Lower leg skin (tissue), 3 donors: ENCODE measurements at regions not wholly inside any gene's neighbourhood (a gene's known extent, or its start where the extent isn't known, plus 50 kb on each side); places are given as distances from the start of the nearest gene placed in this dataset.

Experiments used
- POLR2A ChIP-seq, 2 donors: fragments of 450-650 bp; IDR thresholded peaks; one replicate each; pipeline ENCODE4 v1.6.1; 2016 to 2017; ENCODE audit warnings: antibody characterized with exemption in 2 of 2, mild to moderate bottlenecking in 1 of 2, moderate library complexity in 1 of 2
- TF ChIP-seq, protein P1 (sequence below), 3 donors: fragments of 450-650 bp; IDR thresholded peaks; one replicate each; pipeline ENCODE4 v1.5.1; 2016; ENCODE audit warnings: antibody characterized with exemption in 3 of 3, mild to moderate bottlenecking in 3 of 3, moderate library complexity in 2 of 3

DNA sequence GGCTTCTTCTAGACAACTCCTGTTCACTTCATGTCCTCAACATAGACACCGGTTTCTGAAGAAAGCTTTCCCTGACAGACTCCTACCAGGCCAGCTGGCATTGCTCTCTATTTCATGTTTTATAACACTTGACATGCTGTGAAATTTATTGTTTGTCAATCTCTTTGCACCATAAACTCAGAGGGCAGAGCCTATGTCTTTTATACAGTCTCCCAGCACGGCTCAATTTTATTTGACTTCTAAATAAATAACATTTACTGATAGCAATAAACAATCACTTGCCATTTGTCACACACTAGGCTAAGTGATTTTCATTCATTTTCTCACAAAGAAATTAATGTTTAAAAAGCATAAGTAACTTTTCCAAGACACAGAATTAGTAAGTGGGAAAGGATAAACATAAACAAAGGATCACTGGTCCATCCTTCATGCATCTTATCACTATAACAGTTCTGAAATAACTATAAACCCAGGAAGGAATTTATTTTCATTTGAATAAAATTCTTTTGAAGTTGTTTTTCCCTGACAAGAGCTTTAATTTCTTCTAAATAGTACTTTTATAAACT lies 577.6 kb downstream of the TECRL start:
- TF ChIP-seq, protein P1, sequence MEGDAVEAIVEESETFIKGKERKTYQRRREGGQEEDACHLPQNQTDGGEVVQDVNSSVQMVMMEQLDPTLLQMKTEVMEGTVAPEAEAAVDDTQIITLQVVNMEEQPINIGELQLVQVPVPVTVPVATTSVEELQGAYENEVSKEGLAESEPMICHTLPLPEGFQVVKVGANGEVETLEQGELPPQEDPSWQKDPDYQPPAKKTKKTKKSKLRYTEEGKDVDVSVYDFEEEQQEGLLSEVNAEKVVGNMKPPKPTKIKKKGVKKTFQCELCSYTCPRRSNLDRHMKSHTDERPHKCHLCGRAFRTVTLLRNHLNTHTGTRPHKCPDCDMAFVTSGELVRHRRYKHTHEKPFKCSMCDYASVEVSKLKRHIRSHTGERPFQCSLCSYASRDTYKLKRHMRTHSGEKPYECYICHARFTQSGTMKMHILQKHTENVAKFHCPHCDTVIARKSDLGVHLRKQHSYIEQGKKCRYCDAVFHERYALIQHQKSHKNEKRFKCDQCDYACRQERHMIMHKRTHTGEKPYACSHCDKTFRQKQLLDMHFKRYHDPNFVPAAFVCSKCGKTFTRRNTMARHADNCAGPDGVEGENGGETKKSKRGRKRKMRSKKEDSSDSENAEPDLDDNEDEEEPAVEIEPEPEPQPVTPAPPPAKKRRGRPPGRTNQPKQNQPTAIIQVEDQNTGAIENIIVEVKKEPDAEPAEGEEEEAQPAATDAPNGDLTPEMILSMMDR (IDR thresholded peaks at IDR 0.05) = no peak
- TF ChIP-seq POLR2A (IDR thresholded peaks at IDR 0.05) = no peak
